GM12873 (cell line): ENCODE measurements at regions not wholly inside any gene's neighbourhood (a gene's known extent, or its start where the extent isn't known, plus 50 kb on each side); places are given as distances from the start of the nearest gene placed in this dataset.

Experiments
- CTCF ChIP-seq: IDR thresholded peaks from 2 replicates; pipeline ENCODE4 v1.5.1; 2012; ENCODE audit warnings: low read depth, mild to moderate bottlenecking, moderate library complexity, low read length, control low read depth; ENCODE audit not compliant: insufficient read depth; ENCODE audit errors: missing control alignments

- no peak for TF ChIP-seq CTCF
Observed at GRCh38 chrX:38880296-38880854, 79.1 kb downstream of the MID1IP1 start.

DNA sequence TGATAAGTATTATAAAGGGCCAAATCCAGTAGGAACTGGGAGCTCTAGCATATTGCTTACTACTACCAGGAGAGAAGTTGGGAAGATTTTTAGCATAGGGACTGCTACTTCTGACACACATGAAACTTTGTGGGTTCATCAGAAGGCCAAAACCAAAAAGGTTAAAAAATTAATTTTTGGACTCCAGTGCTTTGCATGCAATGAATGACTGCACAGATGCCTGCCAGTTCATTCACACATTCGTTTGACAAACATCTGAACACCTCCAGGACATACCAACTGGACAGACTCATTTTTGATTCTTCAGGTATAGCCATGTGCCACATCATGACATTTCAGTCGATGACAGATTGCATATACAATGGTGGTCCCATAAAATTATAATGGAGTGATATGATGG, 79.8 kb downstream of the MID1IP1 start:
- TF ChIP-seq CTCF: no peak

DNA sequence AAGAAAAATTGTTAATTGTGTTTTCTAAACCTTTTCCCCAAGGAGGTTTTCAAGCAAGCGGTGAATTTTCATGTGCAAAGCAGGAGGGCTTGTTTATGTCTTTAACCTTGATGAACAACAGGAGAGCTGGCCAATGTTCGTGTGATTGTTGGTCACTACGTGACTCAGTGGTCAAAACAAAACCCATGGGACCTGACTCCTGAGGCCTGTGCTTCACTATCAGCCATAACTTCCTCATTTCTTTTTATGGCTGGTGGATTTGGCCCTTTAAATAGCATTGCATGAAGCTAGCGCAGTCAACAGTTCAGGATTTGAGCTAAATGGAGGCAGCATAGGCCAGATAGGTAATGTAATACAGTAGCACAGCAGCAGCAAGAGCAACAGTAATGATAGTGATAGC, 80.5 kb downstream of the MID1IP1 start:
- no peak for TF ChIP-seq CTCF

DNA sequence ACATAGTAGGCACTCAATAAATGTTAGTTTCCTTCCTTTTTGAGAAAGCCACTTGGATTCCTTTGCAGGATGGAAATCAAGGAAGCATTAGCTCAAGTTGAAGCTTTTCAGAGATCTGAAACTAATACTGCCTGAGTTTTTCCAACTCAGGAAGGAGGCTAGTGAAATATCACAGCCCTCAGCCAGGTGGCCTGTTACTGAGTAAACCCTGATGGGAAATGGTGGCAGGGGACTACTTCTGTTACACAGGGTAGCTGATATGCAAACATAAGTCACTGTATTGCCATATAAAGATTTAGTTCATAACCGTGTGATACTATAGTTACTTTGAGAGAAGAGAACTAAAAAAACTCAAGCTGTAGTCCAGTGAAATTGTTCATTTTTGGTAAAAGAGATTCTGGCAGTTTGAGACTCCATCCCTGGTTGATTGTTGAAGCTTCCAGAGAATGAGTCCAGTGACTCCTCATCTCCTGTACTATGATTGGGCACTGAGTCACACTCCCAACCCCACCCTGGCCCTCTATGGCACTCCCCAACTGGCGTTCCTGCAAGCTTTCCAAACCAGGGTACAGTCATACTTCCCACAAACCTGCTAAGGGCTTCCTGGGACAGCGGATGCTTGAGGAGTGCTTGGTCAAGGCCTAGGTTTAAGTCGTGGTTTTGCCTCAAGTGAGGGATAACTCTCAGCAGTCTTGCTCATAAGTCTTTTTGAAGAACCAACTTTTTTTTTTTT, 81.8 kb downstream of the MID1IP1 start:
- no peak for TF ChIP-seq CTCF

DNA sequence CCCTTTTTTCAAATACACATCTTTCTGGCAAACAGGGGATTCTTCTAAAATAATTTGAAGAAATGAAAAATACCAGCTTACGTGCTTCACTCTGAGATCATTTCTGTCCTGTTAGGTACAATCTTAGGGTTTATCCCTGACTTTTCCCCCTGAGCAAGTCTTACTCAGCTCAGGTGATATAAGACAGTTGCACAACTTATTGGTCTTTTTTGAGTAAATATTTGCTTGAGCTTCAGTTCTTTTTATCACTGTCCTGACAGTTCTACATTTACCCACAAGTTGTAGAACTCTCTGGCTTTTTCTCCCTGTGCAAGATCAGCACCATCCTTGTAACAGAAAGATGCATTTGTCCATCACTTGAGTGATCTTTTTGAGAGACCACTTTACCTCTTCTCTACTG, 84.9 kb downstream of the MID1IP1 start:
- TF ChIP-seq CTCF: no peak

DNA sequence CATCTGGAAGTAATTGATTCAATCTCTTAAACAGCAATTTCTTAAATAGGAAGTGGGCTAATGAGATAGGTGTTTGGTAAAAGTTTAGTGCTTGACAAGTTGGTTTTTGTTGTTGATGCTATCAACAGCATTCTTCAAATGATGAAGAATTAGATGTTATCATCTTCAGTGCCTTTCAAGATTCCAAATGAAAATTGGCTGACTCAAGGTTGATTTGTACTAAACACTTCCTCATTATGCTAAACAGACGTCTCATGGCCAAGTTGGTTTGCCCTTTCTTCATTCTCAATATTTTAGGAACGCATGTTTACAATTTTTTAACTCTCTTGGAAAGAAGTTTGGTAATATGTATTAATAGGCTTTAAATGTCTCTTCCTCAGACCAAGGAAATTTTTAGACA, 86.0 kb downstream of the MID1IP1 start:
- TF ChIP-seq CTCF: no peak

DNA sequence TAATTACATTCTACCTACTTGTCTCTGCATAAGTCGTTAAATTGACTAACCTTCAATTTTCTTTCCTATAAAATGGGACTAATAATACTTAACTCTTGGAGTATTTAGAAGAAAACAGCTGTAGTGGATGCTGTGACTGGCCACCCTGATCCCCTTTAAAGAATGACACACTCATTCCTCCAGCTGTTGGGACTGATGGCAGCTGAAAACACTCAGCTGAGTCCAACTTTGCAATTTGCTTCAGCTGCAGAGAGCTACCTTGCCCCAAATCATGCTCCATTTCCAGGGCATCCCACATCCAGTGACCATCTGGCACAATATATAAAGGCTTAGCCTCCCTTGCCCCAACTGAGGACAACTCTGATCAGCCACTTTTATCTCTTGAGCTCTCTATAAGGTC, 89.1 kb downstream of the MID1IP1 start:
- TF ChIP-seq CTCF: no peak
